ENCODE measurements at regions not wholly inside any gene's neighbourhood (a gene's known extent, or its start where the extent isn't known, plus 50 kb on each side); places are given as distances from the start of the nearest gene placed in this dataset.

DNA sequence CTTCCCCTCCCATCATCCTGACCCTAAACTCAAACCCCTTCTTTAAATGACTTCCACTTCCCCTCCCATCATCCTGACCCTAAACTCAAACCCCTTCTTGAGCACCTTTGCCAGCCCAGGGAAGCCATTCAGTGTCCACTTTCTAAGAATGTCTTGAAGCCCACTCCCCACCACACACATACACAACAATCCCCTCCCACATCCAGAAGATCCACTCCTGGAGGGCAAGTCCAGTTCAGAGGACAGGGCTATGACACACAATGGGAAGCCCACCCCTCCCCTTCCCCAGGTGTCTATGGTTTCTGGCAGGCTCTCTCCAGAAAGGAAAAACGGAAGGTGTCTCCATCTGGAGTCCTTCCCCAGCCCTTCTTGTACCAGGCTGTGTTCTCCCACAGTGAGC lies 117.1 kb downstream of the KCNA5 start:
- ATAC-seq (no peak), DNase-seq (ENCODE audit: low spot score) (no peak)
- Histone ChIP-seq H4K20me1 (replicated peaks; ENCODE audit: insufficient read depth) (no peaks in the 10 kb centered on the region), H3K4me2 (no peak overlapping the region), H3K9me2 (ENCODE audit: insufficient read depth) (no peaks in the 10 kb centered on the region; the same call in 1 of the 2 replicates), H3K36me3 (ENCODE audit: insufficient read depth) (no peaks in the 10 kb centered on the region), H2AFZ (no peak overlapping the region), H3K27ac (ENCODE audit: low read depth) (no peak overlapping the region), H3K27me3 (ENCODE audit: insufficient read depth) (no peaks in the 10 kb centered on the region), H3F3A (replicated peaks; ENCODE audit: low read depth) (no peaks in the 10 kb centered on the region), H3K4me3 (no peak overlapping the region), H3K4me1 (ENCODE audit: insufficient read depth) (no peaks in the 10 kb centered on the region), H3K79me2 (replicated peaks; ENCODE audit: insufficient read depth) (no peaks in the 10 kb centered on the region)
- Mint-ChIP-seq H3K9me3 (no peaks in the 10 kb centered on the region), H3K4me1 (no peaks in the 10 kb centered on the region), H3K27ac (no peak overlapping the region), H3K36me3 (ENCODE audit: low read depth) (no peaks in the 10 kb centered on the region), H3K27me3 (ENCODE audit: insufficient read depth, low read depth, poor library complexity) (peaks cover 2% of the 10 kb centered on the region), H3K4me3 (no peak overlapping the region)
- TF ChIP-seq ZNF331 (CRISPR knock-in tag; IDR thresholded peaks at IDR 0.05; ENCODE audit: low read depth) (no peak), EZH2 (IDR thresholded peaks at IDR 0.05; ENCODE audit: low read depth, unreplicated experiment) (no peak), POLR2AphosphoS5 (IDR thresholded peaks at IDR 0.05; ENCODE audit: low read depth) (no peak), JUNB (IDR thresholded peaks at IDR 0.05; ENCODE audit: unreplicated experiment) (no peak)
- TF ChIP-seq, protein P1, sequence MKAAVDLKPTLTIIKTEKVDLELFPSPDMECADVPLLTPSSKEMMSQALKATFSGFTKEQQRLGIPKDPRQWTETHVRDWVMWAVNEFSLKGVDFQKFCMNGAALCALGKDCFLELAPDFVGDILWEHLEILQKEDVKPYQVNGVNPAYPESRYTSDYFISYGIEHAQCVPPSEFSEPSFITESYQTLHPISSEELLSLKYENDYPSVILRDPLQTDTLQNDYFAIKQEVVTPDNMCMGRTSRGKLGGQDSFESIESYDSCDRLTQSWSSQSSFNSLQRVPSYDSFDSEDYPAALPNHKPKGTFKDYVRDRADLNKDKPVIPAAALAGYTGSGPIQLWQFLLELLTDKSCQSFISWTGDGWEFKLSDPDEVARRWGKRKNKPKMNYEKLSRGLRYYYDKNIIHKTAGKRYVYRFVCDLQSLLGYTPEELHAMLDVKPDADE (IDR thresholded peaks at IDR 0.05), result no peak

DNA sequence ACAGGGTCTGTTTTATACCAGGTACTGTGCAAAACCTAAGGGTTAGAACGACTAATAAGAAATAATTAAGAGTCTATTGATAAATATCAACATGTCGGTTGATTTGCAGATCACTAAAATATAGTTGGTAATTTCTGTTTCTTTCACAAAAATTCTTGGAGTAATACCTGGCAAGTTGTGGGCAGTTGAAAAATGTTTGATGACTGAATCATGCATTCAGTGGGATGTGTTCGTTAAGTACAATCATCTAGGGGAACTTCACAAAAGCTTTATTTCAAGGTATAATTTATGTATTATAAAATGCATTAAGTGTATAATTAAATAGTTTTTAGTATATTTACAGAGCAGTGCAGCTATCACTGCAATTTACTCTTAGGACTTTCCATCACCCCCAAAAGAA lies 120.0 kb downstream of the KCNA5 start:
- Mint-ChIP-seq H3K4me3 (no peak overlapping the region), H3K36me3 (ENCODE audit: low read depth) (no peaks in the 10 kb centered on the region), H3K27ac (no peak overlapping the region), H3K27me3 (ENCODE audit: insufficient read depth, low read depth, poor library complexity) (peaks cover 4% of the 10 kb centered on the region), H3K4me1 (peaks cover 7% of the 10 kb centered on the region; the same call in 2 of the 3 replicates), H3K9me3 (no peaks in the 10 kb centered on the region)
- Histone ChIP-seq H3K27ac (ENCODE audit: low read depth) (no peak overlapping the region), H2AFZ (no peak overlapping the region), H3K36me3 (ENCODE audit: insufficient read depth) (no peaks in the 10 kb centered on the region), H3K4me1 (ENCODE audit: insufficient read depth) (peaks cover 5% of the 10 kb centered on the region; the same call in 1 of the 2 replicates), H3K4me2 (no peak overlapping the region), H3F3A (replicated peaks; ENCODE audit: low read depth) (no peaks in the 10 kb centered on the region), H3K27me3 (ENCODE audit: insufficient read depth) (no peaks in the 10 kb centered on the region), H3K4me3 (no peak overlapping the region), H3K79me2 (replicated peaks; ENCODE audit: insufficient read depth) (no peaks in the 10 kb centered on the region), H3K9me2 (ENCODE audit: insufficient read depth) (no peaks in the 10 kb centered on the region; the same call in 1 of the 2 replicates), H4K20me1 (replicated peaks; ENCODE audit: insufficient read depth) (no peaks in the 10 kb centered on the region)
- ATAC-seq (no peak), DNase-seq (ENCODE audit: low spot score) (no peak)
- TF ChIP-seq ZNF114 (CRISPR knock-in tag; IDR thresholded peaks at IDR 0.05), result no peak
- TF ChIP-seq POLR2AphosphoS5 (IDR thresholded peaks at IDR 0.05; ENCODE audit: low read depth), result no peak
- no peak for TF ChIP-seq EZH2phosphoT487 (IDR thresholded peaks at IDR 0.05; ENCODE audit: unreplicated experiment)
- TF ChIP-seq JUNB (IDR thresholded peaks at IDR 0.05; ENCODE audit: unreplicated experiment), result no peak
- TF ChIP-seq, protein P2, sequence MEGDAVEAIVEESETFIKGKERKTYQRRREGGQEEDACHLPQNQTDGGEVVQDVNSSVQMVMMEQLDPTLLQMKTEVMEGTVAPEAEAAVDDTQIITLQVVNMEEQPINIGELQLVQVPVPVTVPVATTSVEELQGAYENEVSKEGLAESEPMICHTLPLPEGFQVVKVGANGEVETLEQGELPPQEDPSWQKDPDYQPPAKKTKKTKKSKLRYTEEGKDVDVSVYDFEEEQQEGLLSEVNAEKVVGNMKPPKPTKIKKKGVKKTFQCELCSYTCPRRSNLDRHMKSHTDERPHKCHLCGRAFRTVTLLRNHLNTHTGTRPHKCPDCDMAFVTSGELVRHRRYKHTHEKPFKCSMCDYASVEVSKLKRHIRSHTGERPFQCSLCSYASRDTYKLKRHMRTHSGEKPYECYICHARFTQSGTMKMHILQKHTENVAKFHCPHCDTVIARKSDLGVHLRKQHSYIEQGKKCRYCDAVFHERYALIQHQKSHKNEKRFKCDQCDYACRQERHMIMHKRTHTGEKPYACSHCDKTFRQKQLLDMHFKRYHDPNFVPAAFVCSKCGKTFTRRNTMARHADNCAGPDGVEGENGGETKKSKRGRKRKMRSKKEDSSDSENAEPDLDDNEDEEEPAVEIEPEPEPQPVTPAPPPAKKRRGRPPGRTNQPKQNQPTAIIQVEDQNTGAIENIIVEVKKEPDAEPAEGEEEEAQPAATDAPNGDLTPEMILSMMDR (conservative IDR thresholded peaks at IDR 0.05; ENCODE audit: low read depth in 2 of 2), result no peak
- no peak for TF ChIP-seq ZNF331 (CRISPR knock-in tag; IDR thresholded peaks at IDR 0.05; ENCODE audit: low read depth)
- TF ChIP-seq, protein P1 (IDR thresholded peaks at IDR 0.05), result no peak
- TF ChIP-seq, protein P3, sequence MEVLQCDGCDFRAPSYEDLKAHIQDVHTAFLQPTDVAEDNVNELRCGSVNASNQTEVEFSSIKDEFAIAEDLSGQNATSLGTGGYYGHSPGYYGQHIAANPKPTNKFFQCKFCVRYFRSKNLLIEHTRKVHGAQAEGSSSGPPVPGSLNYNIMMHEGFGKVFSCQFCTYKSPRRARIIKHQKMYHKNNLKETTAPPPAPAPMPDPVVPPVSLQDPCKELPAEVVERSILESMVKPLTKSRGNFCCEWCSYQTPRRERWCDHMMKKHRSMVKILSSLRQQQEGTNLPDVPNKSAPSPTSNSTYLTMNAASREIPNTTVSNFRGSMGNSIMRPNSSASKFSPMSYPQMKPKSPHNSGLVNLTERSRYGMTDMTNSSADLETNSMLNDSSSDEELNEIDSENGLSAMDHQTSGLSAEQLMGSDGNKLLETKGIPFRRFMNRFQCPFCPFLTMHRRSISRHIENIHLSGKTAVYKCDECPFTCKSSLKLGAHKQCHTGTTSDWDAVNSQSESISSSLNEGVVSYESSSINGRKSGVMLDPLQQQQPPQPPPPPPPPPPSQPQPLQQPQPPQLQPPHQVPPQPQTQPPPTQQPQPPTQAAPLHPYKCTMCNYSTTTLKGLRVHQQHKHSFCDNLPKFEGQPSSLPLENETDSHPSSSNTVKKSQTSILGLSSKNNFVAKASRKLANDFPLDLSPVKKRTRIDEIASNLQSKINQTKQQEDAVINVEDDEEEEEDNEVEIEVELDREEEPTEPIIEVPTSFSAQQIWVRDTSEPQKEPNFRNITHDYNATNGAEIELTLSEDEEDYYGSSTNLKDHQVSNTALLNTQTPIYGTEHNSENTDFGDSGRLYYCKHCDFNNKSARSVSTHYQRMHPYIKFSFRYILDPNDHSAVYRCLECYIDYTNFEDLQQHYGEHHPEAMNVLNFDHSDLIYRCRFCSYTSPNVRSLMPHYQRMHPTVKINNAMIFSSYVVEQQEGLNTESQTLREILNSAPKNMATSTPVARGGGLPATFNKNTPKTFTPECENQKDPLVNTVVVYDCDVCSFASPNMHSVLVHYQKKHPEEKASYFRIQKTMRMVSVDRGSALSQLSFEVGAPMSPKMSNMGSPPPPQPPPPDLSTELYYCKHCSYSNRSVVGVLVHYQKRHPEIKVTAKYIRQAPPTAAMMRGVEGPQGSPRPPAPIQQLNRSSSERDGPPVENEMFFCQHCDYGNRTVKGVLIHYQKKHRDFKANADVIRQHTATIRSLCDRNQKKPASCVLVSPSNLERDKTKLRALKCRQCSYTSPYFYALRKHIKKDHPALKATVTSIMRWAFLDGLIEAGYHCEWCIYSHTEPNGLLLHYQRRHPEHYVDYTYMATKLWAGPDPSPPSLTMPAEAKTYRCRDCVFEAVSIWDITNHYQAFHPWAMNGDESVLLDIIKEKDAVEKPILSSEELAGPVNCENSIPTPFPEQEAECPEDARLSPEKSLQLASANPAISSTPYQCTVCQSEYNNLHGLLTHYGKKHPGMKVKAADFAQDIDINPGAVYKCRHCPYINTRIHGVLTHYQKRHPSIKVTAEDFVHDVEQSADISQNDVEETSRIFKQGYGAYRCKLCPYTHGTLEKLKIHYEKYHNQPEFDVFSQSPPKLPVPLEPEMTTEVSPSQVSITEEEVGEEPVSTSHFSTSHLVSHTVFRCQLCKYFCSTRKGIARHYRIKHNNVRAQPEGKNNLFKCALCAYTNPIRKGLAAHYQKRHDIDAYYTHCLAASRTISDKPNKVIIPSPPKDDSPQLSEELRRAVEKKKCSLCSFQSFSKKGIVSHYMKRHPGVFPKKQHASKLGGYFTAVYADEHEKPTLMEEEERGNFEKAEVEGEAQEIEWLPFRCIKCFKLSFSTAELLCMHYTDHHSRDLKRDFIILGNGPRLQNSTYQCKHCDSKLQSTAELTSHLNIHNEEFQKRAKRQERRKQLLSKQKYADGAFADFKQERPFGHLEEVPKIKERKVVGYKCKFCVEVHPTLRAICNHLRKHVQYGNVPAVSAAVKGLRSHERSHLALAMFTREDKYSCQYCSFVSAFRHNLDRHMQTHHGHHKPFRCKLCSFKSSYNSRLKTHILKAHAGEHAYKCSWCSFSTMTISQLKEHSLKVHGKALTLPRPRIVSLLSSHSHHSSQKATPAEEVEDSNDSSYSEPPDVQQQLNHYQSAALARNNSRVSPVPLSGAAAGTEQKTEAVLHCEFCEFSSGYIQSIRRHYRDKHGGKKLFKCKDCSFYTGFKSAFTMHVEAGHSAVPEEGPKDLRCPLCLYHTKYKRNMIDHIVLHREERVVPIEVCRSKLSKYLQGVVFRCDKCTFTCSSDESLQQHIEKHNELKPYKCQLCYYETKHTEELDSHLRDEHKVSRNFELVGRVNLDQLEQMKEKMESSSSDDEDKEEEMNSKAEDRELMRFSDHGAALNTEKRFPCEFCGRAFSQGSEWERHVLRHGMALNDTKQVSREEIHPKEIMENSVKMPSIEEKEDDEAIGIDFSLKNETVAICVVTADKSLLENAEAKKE (CRISPR knock-in tag; IDR thresholded peaks at IDR 0.05), result no peak
- no peak for TF ChIP-seq NANOG (IDR thresholded peaks at IDR 0.05; ENCODE audit: borderline replicate concordance)
- TF ChIP-seq EZH2 (IDR thresholded peaks at IDR 0.05; ENCODE audit: low read depth, unreplicated experiment), result no peak
- TF ChIP-seq STAT1 (IDR thresholded peaks at IDR 0.05; ENCODE audit: unreplicated experiment), result no peak
- TF ChIP-seq CREB1 (CRISPR knock-in tag; IDR thresholded peaks at IDR 0.05; ENCODE audit: low read depth), result no peak
